Neural crest cell (in vitro differentiated cells): ENCODE measurements at regions not wholly inside any gene's neighbourhood (a gene's known extent, or its start where the extent isn't known, plus 50 kb on each side); places are given as distances from the start of the nearest gene placed in this dataset.

Experiments used
- DNase-seq: peaks from one replicate; pipeline ENCODE4 v3.0.0; 2021; ENCODE audit warnings: low read depth, mixed read lengths, low spot score
- H3K27ac Mint-ChIP-seq: one replicate; pipeline ENCODE4 v1.8.0; 2021; ENCODE audit warnings: mild to moderate bottlenecking, mixed read lengths; ENCODE audit not compliant: unreplicated experiment
- H3K27me3 Mint-ChIP-seq: 2 replicates; pipeline ENCODE4 v1.8.0; 2021; ENCODE audit warnings: low read depth, mild to moderate bottlenecking, mixed read lengths
- H3K36me3 Mint-ChIP-seq: 2 replicates; pipeline ENCODE4 v1.8.0; 2021; ENCODE audit warnings: low read depth, mild to moderate bottlenecking, mixed read lengths
- H3K4me1 Mint-ChIP-seq: 2 replicates; pipeline ENCODE4 v1.8.0; 2021; ENCODE audit warnings: mixed read lengths
- H3K4me3 Mint-ChIP-seq: one replicate; pipeline ENCODE4 v1.8.0; 2021; ENCODE audit warnings: mild to moderate bottlenecking, mixed read lengths
- H3K9me3 Mint-ChIP-seq: 2 replicates; pipeline ENCODE4 v1.8.0; 2021; ENCODE audit warnings: mixed read lengths
- CTCF ChIP-seq: fragments of 200-600 bp; sonication (generic); conservative IDR thresholded peaks from 2 replicates; pipeline ENCODE4 v1.5.0; 2021; ENCODE audit warnings: antibody characterized with exemption, mild to moderate bottlenecking

GRCh38 chr1:195594322-195594721 is 1013.9 kb downstream of the KCNT2 start:
- DNase-seq: no peak
- TF ChIP-seq CTCF: no peak
- H3K9me3 Mint-ChIP-seq: no peaks in the 10 kb centered on the region
- peaks cover 14% of the 10 kb centered on the region for H3K4me1 Mint-ChIP-seq
- no peaks in the 10 kb centered on the region for H3K27me3 Mint-ChIP-seq
- H3K27ac Mint-ChIP-seq: no peak overlapping the region
- no peaks in the 10 kb centered on the region for H3K36me3 Mint-ChIP-seq
- H3K4me3 Mint-ChIP-seq: no peak overlapping the region

DNA sequence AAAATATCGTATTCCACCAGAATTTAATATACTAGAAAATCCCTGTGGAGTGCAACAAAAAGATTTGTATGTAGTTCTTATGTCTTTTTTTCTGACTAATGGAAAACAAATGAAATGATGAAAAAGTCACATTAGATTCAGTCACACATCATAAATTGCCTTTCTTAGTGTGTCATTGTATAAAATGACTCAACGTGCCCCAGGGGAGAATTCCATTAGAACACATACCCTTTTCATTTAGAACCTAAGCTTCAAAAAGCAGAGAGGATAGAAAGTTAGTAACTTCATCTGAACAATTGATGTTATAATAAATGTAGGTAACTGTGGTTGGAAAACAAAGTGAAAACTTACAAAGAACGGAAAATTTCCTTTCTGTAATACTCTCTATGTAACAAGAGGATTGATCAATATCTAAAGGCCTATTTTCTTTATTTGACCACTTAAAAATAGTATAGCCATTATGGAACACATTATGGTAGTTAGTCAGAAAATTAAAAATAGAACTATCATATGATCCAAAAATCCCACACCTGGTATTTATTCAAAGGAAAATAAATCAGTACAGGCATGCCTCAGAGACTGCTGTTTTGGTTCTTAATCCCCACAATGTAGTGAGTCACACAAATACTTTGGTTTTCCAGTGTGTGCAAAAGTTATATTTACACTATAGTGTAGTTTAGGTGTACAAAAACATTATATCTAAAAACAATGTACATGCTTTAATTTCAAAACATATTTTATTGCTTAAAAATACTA is 1016.1 kb downstream of the KCNT2 start:
- H3K36me3 Mint-ChIP-seq: no peaks in the 10 kb centered on the region
- no peaks in the 10 kb centered on the region for H3K27me3 Mint-ChIP-seq
- H3K9me3 Mint-ChIP-seq: peaks cover 11% of the 10 kb centered on the region
- no peak for TF ChIP-seq CTCF
- H3K4me1 Mint-ChIP-seq: peaks cover 14% of the 10 kb centered on the region
- no peak for DNase-seq
- H3K27ac Mint-ChIP-seq: no peak overlapping the region
- H3K4me3 Mint-ChIP-seq: no peak overlapping the region

DNA sequence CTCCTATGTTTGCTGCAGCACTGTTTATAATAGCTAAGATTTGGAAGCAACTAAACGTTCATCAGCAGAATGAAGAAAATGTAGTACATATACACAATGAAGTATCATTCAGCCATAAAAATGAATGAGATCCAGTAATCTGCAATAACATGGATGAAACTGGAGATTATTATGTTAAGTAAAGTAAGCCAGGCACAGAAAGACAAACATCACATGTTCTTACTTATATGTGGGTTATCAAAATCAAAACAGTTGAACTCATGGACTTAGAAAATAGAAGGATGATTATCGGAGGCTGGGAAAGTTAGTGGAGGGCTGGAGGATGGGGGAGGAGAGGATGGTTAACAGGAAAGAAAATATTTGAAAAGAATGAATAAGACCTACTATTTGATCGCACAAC is 1017.6 kb downstream of the KCNT2 start:
- Mint-ChIP-seq H3K36me3 (no peaks in the 10 kb centered on the region), H3K4me1 (peaks cover 14% of the 10 kb centered on the region), H3K9me3 (peaks cover 12% of the 10 kb centered on the region), H3K27me3 (no peaks in the 10 kb centered on the region), H3K4me3 (no peak overlapping the region), H3K27ac (no peak overlapping the region)
- TF ChIP-seq CTCF: no peak
- DNase-seq: no peak

DNA sequence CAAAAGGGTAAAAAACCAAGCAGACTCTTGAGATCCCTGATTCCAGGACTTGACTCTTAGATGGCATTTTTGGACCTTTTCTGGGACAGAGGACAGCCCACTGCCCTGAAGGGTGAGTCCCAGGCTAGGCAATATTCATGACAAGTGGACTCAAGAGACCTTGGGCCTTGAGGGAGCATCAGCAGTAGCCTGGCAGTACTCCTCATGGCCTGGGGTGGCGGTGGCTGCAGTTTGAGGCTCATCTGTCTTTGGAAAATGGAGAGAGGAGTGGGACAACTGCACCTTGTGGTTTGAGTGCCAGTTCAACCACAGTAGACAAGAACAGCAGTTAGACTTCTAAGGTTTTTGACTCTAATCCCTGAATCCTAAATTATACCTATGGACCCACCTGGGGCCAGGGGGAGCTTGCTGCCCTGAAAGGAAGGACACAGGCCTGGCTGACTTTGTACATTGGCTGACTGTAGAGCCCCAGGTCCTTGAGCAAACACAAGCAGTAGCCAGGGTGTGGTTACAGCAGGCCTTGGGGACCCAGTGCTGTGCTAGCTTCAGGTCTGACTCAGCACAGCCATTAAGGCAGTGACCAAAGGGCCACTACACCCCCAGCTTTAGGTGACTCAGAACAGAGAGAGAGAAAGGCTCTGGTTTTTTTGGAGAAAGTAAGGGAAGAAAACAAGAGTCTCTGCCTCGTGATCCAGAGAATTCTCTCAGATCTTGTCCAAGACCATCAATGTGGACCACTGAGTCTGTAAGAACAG is 1023.2 kb downstream of the KCNT2 start:
- H3K27me3 Mint-ChIP-seq: no peaks in the 10 kb centered on the region
- no peak overlapping the region for H3K27ac Mint-ChIP-seq
- H3K4me1 Mint-ChIP-seq: no peaks in the 10 kb centered on the region
- TF ChIP-seq CTCF: no peak
- peaks cover 17% of the 10 kb centered on the region for H3K9me3 Mint-ChIP-seq
- no peaks in the 10 kb centered on the region for H3K36me3 Mint-ChIP-seq
- DNase-seq: no peak
- H3K4me3 Mint-ChIP-seq: no peak overlapping the region

DNA sequence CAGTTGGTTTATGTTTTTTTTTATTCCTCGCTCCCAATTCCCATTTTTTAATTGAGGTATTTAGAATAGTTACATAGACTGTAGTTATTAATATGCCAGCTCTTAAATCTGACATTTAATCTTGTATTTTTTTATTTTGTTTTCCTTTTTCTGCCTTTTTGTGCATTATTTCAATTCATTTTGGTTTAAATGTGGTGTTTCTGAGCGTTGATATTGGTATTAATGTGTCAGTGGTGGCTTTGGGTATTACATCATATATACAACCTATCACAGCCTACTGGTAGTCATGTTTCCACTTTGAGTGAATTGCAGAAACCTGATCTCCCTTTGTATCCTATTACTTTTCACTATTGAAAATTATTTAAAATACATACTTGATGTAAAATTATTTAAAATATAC is 1027.3 kb downstream of the KCNT2 start:
- H3K27me3 Mint-ChIP-seq: no peaks in the 10 kb centered on the region
- no peak overlapping the region for H3K4me3 Mint-ChIP-seq
- DNase-seq: no peak
- no peaks in the 10 kb centered on the region for H3K36me3 Mint-ChIP-seq
- H3K9me3 Mint-ChIP-seq: peaks cover 6% of the 10 kb centered on the region
- H3K27ac Mint-ChIP-seq: no peak overlapping the region
- peak; percentile 55 for TF ChIP-seq CTCF
- peaks cover 4% of the 10 kb centered on the region for H3K4me1 Mint-ChIP-seq
